Peyer's patch (tissue), 4 donors: ENCODE measurements at regions not wholly inside any gene's neighbourhood (a gene's known extent, or its start where the extent isn't known, plus 50 kb on each side); places are given as distances from the start of the nearest gene placed in this dataset.

Experiments
- CTCF ChIP-seq, 6 experiments: fragments of 450-650 bp in 4 of 6; fragments of 200-600 bp in 2 of 6; sonication (generic) in 1 of 6; IDR thresholded peaks; one replicate each; pipeline ENCODE4 v1.5.1; 2017 to 2019; ENCODE audit warnings: antibody characterized with exemption in 6 of 6, mild to moderate bottlenecking in 3 of 6, moderate library complexity in 1 of 6
- POLR2A ChIP-seq, 2 donors: fragments of 450-650 bp; IDR thresholded peaks; one replicate each; pipeline ENCODE4 v1.5.1; 2017; ENCODE audit warnings: antibody characterized with exemption in 2 of 2, mild to moderate bottlenecking in 2 of 2, moderate library complexity in 2 of 2

GRCh38 chr3:127422663-127423375, 135.0 kb upstream of the PRR20G start:
- TF ChIP-seq POLR2A (IDR thresholded peaks at IDR 0.05) (no peak), CTCF (IDR thresholded peaks at IDR 0.05) (no peak)
